HG02970 (cell line): ENCODE measurements at regions not wholly inside any gene's neighbourhood (a gene's known extent, or its start where the extent isn't known, plus 50 kb on each side); places are given as distances from the start of the nearest gene placed in this dataset.

ENCODE experiments used
- ATAC-seq: cut with Tn5 transposase; IDR thresholded peaks from one replicate; pipeline ENCODE4 v1.9.1; 2021; ENCODE audit warnings: mild to moderate bottlenecking, moderate library complexity, moderate number of reproducible peaks; ENCODE audit not compliant: unreplicated experiment, low FRiP score

DNA sequence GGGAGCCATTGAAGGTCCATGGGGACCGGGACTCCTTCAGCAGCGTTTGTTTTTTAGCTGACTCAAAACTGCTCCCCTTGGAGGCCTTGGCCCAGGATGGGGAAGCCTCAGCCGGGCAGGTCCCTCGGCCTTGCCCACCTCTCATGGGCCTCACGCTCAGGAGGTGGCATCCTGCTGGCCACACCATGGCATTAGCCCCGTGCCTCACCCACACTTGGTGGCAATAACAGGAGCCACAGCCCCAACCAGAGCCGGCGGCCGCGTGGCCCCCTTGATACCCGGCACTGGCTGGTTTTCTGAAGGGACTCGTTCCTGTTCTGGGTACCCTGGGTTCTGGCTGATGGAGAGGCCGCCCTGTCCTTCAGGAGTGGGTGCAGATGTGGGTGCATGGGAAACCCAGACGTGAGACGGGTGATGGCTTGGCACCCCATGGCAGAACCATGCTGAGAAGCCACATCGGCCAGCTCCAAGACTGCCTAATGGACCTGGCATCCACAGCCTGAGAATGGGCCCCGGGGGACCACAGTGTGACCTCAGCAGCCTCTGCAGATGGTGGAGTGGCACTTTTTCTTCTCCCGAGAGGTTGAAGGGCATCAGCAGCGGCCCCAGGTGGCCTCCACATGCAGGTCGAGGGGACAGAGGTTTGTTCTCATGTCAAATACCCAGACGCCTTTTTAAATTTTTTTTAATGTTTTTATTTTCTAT lies 49.8 kb upstream of the PPARA start:
- ATAC-seq, result no peak
